ENCODE measurements at regions not wholly inside any gene's neighbourhood (a gene's known extent, or its start where the extent isn't known, plus 50 kb on each side); places are given as distances from the start of the nearest gene placed in this dataset.

DNA sequence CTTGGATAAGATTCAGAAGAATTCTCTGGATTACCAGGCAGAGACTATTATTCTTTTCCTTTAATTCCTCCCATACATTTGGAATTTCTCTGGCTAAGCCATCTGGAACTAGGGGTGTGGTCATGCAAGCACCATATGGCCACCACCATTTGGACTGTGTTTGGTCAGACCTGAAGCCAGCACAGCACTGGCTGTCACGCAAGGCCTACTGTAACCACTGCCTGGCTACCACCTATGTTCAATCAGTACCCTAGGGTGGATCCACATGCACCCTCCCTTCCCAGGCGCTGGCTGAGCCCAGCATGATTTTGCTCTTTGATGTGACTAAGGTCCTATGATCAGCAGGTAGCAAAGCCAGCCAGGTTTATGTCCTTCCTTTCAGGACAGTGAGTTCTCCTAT, 287.8 kb upstream of the GOLIM4 start:
- no peak overlapping the region for H3K4me3 ChIP-seq
- no peak overlapping the region for H3K27ac ChIP-seq
- no peak for DNase-seq (ENCODE audit: low spot score)
- TF ChIP-seq, protein P1, sequence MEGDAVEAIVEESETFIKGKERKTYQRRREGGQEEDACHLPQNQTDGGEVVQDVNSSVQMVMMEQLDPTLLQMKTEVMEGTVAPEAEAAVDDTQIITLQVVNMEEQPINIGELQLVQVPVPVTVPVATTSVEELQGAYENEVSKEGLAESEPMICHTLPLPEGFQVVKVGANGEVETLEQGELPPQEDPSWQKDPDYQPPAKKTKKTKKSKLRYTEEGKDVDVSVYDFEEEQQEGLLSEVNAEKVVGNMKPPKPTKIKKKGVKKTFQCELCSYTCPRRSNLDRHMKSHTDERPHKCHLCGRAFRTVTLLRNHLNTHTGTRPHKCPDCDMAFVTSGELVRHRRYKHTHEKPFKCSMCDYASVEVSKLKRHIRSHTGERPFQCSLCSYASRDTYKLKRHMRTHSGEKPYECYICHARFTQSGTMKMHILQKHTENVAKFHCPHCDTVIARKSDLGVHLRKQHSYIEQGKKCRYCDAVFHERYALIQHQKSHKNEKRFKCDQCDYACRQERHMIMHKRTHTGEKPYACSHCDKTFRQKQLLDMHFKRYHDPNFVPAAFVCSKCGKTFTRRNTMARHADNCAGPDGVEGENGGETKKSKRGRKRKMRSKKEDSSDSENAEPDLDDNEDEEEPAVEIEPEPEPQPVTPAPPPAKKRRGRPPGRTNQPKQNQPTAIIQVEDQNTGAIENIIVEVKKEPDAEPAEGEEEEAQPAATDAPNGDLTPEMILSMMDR (IDR thresholded peaks at IDR 0.05), result no peak

DNA sequence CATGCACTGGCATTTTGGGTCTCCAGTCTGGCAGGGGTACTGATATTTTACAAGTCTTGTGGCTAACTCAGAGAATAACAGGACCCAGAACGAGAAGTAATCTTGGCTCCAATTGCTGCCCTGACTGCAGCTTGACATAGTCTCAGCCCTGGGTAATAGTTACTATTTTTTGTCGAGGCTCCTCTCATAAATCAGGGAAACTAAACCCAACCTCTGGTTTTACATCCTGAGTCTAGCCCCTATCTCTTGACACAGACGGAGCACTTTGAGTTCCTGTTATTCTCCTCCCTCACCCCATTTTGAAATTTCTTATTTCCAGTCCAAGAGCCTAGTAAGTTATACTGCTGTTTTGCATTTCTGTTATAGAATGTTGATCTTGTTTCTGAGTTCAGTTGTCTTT, 276.1 kb upstream of the GOLIM4 start:
- TF ChIP-seq, protein P1 (IDR thresholded peaks at IDR 0.05), result no peak
- DNase-seq (ENCODE audit: low spot score), result no peak
- H3K27ac ChIP-seq, result no peak overlapping the region
- no peak overlapping the region for H3K4me3 ChIP-seq

DNA sequence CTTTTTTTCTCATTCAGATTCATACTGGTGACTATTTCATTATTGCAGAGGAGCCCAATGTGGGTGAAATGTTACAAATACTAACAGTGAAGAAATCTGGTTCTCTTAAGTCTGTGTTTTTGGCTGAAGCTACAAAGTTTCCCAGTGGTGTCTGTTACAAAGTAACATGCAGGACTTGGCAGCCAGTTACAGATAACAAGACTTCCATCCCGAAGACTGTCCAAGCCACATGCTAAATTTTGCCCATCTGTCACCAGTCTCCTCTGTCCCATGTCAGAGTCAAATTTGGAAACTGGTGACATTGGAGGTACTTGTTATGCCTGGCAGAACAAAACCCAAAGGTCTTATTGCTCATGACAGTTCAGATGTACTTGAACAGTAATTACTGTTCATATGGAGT, 269.2 kb upstream of the GOLIM4 start:
- DNase-seq (ENCODE audit: low spot score), result no peak
- Histone ChIP-seq H3K4me3 (no peak overlapping the region), H3K27ac (no peak overlapping the region)
- TF ChIP-seq, protein P1 (IDR thresholded peaks at IDR 0.05), result no peak

DNA sequence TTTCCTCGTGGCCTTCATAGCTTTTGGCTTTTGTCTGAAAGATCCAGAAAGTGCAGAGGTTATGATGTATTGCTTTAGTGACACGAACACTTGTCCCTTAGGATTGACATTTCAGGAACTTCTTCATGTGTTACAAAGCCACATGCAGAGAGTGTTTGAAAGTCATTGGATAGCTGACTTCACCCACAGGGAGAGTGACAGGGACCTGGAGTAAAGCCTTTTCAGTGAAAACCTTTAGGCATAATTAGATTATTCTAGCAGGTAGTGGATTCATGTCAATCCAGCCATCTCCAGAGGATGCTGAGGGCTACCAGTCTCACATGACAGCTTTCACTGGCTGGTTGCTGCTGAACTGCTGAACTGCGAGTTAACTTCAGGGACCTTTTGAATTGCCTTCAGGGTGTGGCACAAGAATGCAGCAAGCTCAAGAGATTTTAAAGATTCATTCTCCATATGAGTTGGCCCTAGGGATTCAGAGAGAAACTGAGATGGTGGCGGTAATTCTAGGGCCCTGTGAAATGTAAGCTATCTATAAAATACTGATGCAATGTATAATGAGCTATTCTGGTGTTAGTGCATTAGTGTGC, 267.0 kb upstream of the GOLIM4 start:
- TF ChIP-seq, protein P1 (IDR thresholded peaks at IDR 0.05), result no peak
- no peak overlapping the region for H3K4me3 ChIP-seq
- DNase-seq (ENCODE audit: low spot score), result no peak
- H3K27ac ChIP-seq, result no peak overlapping the region

DNA sequence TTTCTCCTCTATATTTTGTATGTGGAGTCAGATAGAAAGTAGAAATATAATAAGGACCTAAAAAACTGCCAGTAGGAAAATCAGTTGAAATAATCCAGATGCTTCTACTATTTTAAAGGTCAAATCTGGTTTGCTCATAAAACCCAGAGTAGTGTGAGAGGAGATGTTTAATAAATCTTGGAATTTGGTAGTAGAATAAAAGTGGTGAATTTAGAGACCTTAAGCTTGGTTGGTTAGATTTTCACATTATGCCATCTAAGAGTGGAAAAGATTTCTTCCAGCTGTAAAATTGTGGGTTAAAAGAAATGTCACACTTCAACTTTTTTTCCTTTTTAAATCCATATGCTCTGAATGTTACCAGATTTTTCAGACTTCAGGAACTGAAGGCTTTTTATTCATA, 266.4 kb upstream of the GOLIM4 start:
- DNase-seq (ENCODE audit: low spot score), result no peak
- H3K27ac ChIP-seq, result no peak overlapping the region
- TF ChIP-seq, protein P1 (IDR thresholded peaks at IDR 0.05), result no peak

DNA sequence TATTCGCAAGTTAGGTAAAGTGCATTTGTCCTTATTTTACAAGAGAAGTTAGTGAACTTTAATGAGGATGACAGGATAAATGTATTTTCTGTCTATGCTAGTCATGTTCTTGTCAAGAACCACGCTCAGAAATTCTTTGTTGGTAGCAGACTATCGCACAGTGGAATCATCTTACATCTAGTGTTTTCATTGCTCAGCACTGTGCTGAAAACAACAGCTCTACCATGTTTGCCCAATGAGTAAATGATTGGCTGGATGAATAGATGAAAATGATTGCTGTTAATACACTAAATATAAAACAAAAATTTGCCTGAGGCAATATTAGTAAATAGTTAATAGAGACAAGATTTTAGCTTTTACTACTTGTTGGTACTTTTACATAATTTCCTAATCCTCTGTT, 265.3 kb upstream of the GOLIM4 start:
- TF ChIP-seq, protein P1 (IDR thresholded peaks at IDR 0.05), result no peak
- DNase-seq (ENCODE audit: low spot score), result no peak
- no peak overlapping the region for H3K27ac ChIP-seq
- no peak overlapping the region for H3K4me3 ChIP-seq

More for the DNA sequence above, 266.4 kb upstream of the GOLIM4 start:
- H3K4me3 ChIP-seq, result no peak overlapping the region

DNA sequence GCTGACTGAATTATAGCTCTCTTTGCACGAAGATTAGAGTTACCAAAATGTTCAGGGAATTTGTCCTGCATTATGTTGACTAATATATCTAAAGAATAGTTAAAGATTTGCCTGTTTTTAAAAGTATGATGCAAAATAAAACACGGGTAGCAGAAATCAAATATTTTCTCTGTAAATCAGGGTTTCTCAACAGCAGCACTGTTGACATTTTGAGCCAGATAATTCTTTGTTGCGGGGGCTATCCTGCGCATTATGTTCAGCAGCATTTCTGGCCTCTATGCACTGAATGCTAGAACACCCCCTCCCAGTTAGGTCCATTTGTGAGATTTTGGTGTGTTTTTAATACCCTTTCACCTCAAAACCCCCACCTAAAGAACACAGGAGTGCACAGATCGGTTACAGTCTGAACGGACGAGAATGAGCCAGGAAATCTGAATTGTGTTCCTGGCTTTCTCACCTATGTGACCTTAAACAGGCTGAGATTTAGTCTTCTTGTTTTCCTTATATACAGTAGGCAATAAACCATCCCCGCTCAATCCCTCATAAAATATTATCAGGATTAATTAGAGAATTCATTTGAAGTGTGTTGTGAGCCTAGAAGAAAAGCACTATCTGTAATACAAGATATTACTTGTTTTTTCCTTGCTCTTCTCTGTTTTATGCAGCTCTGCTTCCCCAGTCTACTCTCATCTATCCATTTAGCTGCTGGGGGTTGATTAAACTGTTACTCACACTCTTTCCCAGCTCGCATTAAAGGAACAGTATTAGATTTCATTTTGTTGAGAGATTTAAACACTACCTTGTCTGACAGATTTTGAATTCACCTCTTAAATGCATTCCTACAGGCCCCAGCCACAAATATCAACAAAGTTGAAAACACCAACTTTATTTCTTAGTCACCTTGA, 247.5 kb upstream of the GOLIM4 start:
- TF ChIP-seq, protein P1 (IDR thresholded peaks at IDR 0.05), result no peak
- Histone ChIP-seq H3K27ac (no peak overlapping the region), H3K4me3 (no peak overlapping the region)
- no peak for DNase-seq (ENCODE audit: low spot score)

All from coronary artery (tissue), 2 donors.